IMR-90 (cell line): ENCODE measurements at regions not wholly inside any gene's neighbourhood (a gene's known extent, or its start where the extent isn't known, plus 50 kb on each side); places are given as distances from the start of the nearest gene placed in this dataset.

ENCODE experiments used
- ATAC-seq: fragments of 200-7000 bp; cut with Tn5 transposase; 2 replicates; pipeline ENCODE4 v1.9.1; 2020; ENCODE audit warnings: low read depth, mild to moderate bottlenecking, moderate library complexity
- BruUV-seq: library from RNA; stranded (reverse); fragments of 400-500 nt; replicated peaks from 2 replicates; lab custom pipeline; 2021; lab: Mats Ljungman, UMichigan
- CTCF ChIA-PET: fragments of 300-600 bp; formaldehyde crosslinking; extraction: SDS; loops from one replicate; lab custom pipeline; 2021; ENCODE audit warnings: antibody characterized with exemption; lab: Yijun Ruan, JAX
- POLR2A ChIA-PET: fragments of 300-600 bp; sonication (Branson Sonifier 250); formaldehyde crosslinking; loops from one replicate; lab custom pipeline; 2022; ENCODE audit warnings: antibody characterized with exemption; ENCODE audit not compliant: unreplicated experiment; lab: Charles Lee
- DNase-seq: peaks from one replicate; pipeline ENCODE4 v3.0.0; 2013
- H2AFZ ChIP-seq: replicated peaks from 2 replicates; pipeline ENCODE3; 2013; ENCODE audit warnings: low read length, mild to moderate bottlenecking; ENCODE audit not compliant: poor library complexity
- H2AK5ac ChIP-seq: 2 replicates; pipeline ENCODE4 v1.6.1; 2013; ENCODE audit warnings: low read depth, low read length, inconsistent platforms
- H2AK9ac ChIP-seq: replicated peaks from 2 replicates; pipeline ENCODE3; 2013; ENCODE audit warnings: mild to moderate bottlenecking, low read depth, low read length, moderate library complexity; ENCODE audit not compliant: poor library complexity
- H2BK120ac ChIP-seq: 2 replicates; pipeline ENCODE4 v1.6.1; 2013; ENCODE audit warnings: low read depth, low read length, inconsistent platforms
- H2BK15ac ChIP-seq: 3 replicates; pipeline ENCODE4 v1.6.1; 2013; ENCODE audit warnings: low read depth, low read length, inconsistent platforms
- H2BK20ac ChIP-seq: 2 replicates; pipeline ENCODE4 v1.6.1; 2013; ENCODE audit warnings: low read depth, mild to moderate bottlenecking, inconsistent platforms, low read length, moderate library complexity
- H2BK5ac ChIP-seq: 2 replicates; pipeline ENCODE4 v1.6.1; 2013; ENCODE audit warnings: mild to moderate bottlenecking, low read depth, low read length, inconsistent platforms; ENCODE audit not compliant: poor library complexity, severe bottlenecking
- H3K14ac ChIP-seq: replicated peaks from 2 replicates; pipeline ENCODE4 v1.6.1; 2013; ENCODE audit warnings: low read depth, low read length, inconsistent platforms
- H3K18ac ChIP-seq: 2 replicates; pipeline ENCODE4 v1.6.1; 2013; ENCODE audit warnings: low read depth, low read length, control low read depth
- H3K23ac ChIP-seq: 2 replicates; pipeline ENCODE4 v1.6.1; 2013; ENCODE audit warnings: low read depth, low read length, inconsistent platforms
- H3K27ac ChIP-seq: 2 replicates; pipeline ENCODE4 v1.5.1; 2013; ENCODE audit warnings: mild to moderate bottlenecking, control low read depth, low read length; ENCODE audit not compliant: insufficient read depth
- H3K27me3 ChIP-seq: 2 replicates; pipeline ENCODE4 v1.6.1; 2013; ENCODE audit warnings: low read length; ENCODE audit not compliant: control insufficient read depth, insufficient read depth
- H3K36me3 ChIP-seq: 2 replicates; pipeline ENCODE4 v1.6.1; 2013; ENCODE audit warnings: low read length, mixed read lengths; ENCODE audit not compliant: control insufficient read depth, insufficient read depth
- H3K4ac ChIP-seq: 2 replicates; pipeline ENCODE4 v1.6.1; 2013; ENCODE audit warnings: low read depth, low read length, inconsistent platforms
- H3K4me1 ChIP-seq: 2 replicates; pipeline ENCODE4 v1.6.1; 2013; ENCODE audit warnings: low read length, mixed read lengths; ENCODE audit not compliant: control insufficient read depth, insufficient read depth
- H3K4me2 ChIP-seq: 2 replicates; pipeline ENCODE4 v1.6.1; 2013; ENCODE audit warnings: low read depth, mild to moderate bottlenecking, control low read depth, low read length, moderate library complexity
- H3K4me3 ChIP-seq: 2 replicates; pipeline ENCODE4 v1.5.1; 2013; ENCODE audit warnings: low read depth, mild to moderate bottlenecking, control low read depth, low read length, moderate library complexity; ENCODE audit not compliant: insufficient read depth
- H3K56ac ChIP-seq: 2 replicates; pipeline ENCODE4 v1.6.1; 2013; ENCODE audit warnings: low read length, inconsistent platforms; ENCODE audit not compliant: insufficient read depth; ENCODE audit errors: extremely low read depth
- H3K79me1 ChIP-seq, 2 experiments: 2 replicates each; pipeline ENCODE4 v1.6.1; 2013; ENCODE audit warnings: low read length in 2 of 2, inconsistent platforms in 1 of 2, low read depth in 1 of 2
- H3K9ac ChIP-seq: 2 replicates; pipeline ENCODE4 v1.6.1; 2013; ENCODE audit warnings: low read depth, low read length, control low read depth
- H3K9me1 ChIP-seq: 2 replicates; pipeline ENCODE4 v1.6.1; 2013; ENCODE audit warnings: low read length, inconsistent platforms; ENCODE audit not compliant: insufficient read depth
- H3K9me3 ChIP-seq: 2 replicates; pipeline ENCODE4 v1.6.1; 2013; ENCODE audit warnings: low read length; ENCODE audit not compliant: control insufficient read depth, insufficient read depth
- H4K20me1 ChIP-seq: 2 replicates; pipeline ENCODE4 v1.6.1; 2013; ENCODE audit warnings: low read length, inconsistent platforms; ENCODE audit not compliant: insufficient read depth
- H4K5ac ChIP-seq: 2 replicates; pipeline ENCODE4 v1.6.1; 2013; ENCODE audit warnings: mild to moderate bottlenecking, low read depth, low read length, control low read depth
- H4K8ac ChIP-seq, 2 experiments: 2 replicates each; pipeline ENCODE4 v1.6.1; 2013; ENCODE audit warnings: low read depth in 2 of 2, low read length in 2 of 2, control low read depth in 1 of 2, inconsistent platforms in 1 of 2
- H4K91ac ChIP-seq: 2 replicates; pipeline ENCODE4 v1.6.1; 2013; ENCODE audit warnings: low read depth, low read length, inconsistent platforms; ENCODE audit not compliant: insufficient read depth
- ELK1 ChIP-seq: fragments of 150-350 bp; IDR thresholded peaks from 2 replicates; pipeline ENCODE4 v1.6.1; 2016; ENCODE audit warnings: low read depth, mild to moderate bottlenecking, low read length, moderate library complexity, borderline replicate concordance
- FOS ChIP-seq: fragments of 150-350 bp; IDR thresholded peaks from 2 replicates; pipeline ENCODE4 v1.6.1; 2016; ENCODE audit warnings: low read depth, low read length
- MAFK ChIP-seq: IDR thresholded peaks from 2 replicates; pipeline ENCODE4 v1.6.1; 2012; ENCODE audit warnings: low read depth, low read length, improper control_type of control experiment
- MXI1 ChIP-seq: IDR thresholded peaks from 2 replicates; pipeline ENCODE4 v1.6.1; 2012; ENCODE audit warnings: low read depth, mild to moderate bottlenecking, low read length, moderate library complexity, borderline replicate concordance
- NFE2L2 ChIP-seq: fragments of 150-350 bp; IDR thresholded peaks from 2 replicates; pipeline ENCODE4 v1.6.1; 2016; ENCODE audit warnings: low read depth, mild to moderate bottlenecking, low read length
- RFX5 ChIP-seq: IDR thresholded peaks from 2 replicates; pipeline ENCODE4 v1.8.0; 2012; ENCODE audit warnings: low read depth, mild to moderate bottlenecking, low read length, moderate library complexity
- SMC3 ChIP-seq: fragments of 150-350 bp; IDR thresholded peaks from 2 replicates; pipeline ENCODE4 v1.6.1; 2016; ENCODE audit warnings: low read depth, mild to moderate bottlenecking, antibody characterized with exemption, low read length, moderate library complexity
- USF2 ChIP-seq: fragments of 150-350 bp; IDR thresholded peaks from 2 replicates; pipeline ENCODE4 v1.6.1; 2017; ENCODE audit warnings: mild to moderate bottlenecking, antibody characterized with exemption, low read length, low read depth
- WGBS, 2 experiments: methylation state at CpG; one replicate each; pipeline versions ENCODE4 v1.1.5 to v1.1.7; 2013; ENCODE audit warnings: missing lambda C conversion rate in 2 of 2; ENCODE audit not compliant: insufficient read length in 1 of 2; ENCODE audit errors: extremely low coverage in 2 of 2; 5-methylcytosine and 5-hydroxymethylcytosine counted together
- dilution Hi-C: fragments of 300-500 bp; cut with HindIII; formaldehyde crosslinking; loops from one replicate; pipeline ENCODE4 v1.14.3; 2018; ENCODE audit warnings: low sequenced_read_pairs; ENCODE audit not compliant: unreplicated experiment
- in situ Hi-C: fragments of 300-500 bp; cut with MboI; formaldehyde crosslinking; loops from 3 replicates; pipeline ENCODE4 v1.14.3; 2019; ENCODE audit warnings: low sequenced_read_pairs, inconsistent platforms, mixed read lengths
- intact Hi-C: fragments of 100-400 bp; cut with micrococcal nuclease; formaldehyde crosslinking; loops from 2 replicates; pipeline ENCODE4 v1.10.0; 2022

- Histone ChIP-seq H2AFZ (no peak overlapping the region), H3K4ac (no peak overlapping the region), H3K9me1 (no peaks in the 10 kb centered on the region), H3K27ac (no peak overlapping the region), H3K18ac (no peak overlapping the region), H4K5ac (no peak overlapping the region), H3K4me3 (no peak overlapping the region), H2BK120ac (no peak overlapping the region), H3K56ac (no peak overlapping the region), H3K14ac (no peak overlapping the region), H2BK15ac (no peak overlapping the region), H2AK9ac (no peak overlapping the region), H4K20me1 (no peaks in the 10 kb centered on the region), H3K23ac (no peak overlapping the region), H2BK5ac (no peak overlapping the region), H3K79me1 (no peaks in the 10 kb centered on the region), H2AK5ac (no peak overlapping the region), H3K9ac (no peak overlapping the region), H2BK20ac (no peak overlapping the region), H4K8ac (no peak overlapping the region), H3K36me3 (no peaks in the 10 kb centered on the region), H3K4me2 (no peak overlapping the region), H4K91ac (no peak overlapping the region), H3K9me3 (no peaks in the 10 kb centered on the region), H3K27me3 (no peaks in the 10 kb centered on the region), H3K4me1 (no peaks in the 10 kb centered on the region)
- in situ Hi-C loops (no loop called here), dilution Hi-C loops (no loop called here), intact Hi-C loops (no loop called here)
- 19% methylated on average over 3 of the region's 11 CpGs; no CpG with 5 or more reads in 1 of the 2 experiments for WGBS, 2 experiments
- ATAC-seq (no peak), DNase-seq (no peak)
- POLR2A ChIA-PET, result no interaction called here
- CTCF ChIA-PET, result no interaction called here
- TF ChIP-seq NFE2L2 (no peak), MXI1 (no peak), FOS (no peak), USF2 (no peak), RFX5 (no peak), SMC3 (no peak), MAFK (no peak), ELK1 (no peak)
- BruUV-seq, result no TSS peak
These were observed 376.9 kb downstream of the CDK5RAP2 start for GRCh38 chr9:120202856-120203654.
